ENCODE measurements at regions not wholly inside any gene's neighbourhood (a gene's known extent, or its start where the extent isn't known, plus 50 kb on each side); places are given as distances from the start of the nearest gene placed in this dataset.

GRCh38 chr4:166386491-166387360, 513.7 kb downstream of the TLL1 start:
- DNase-seq: no peak

GRCh38 chr4:166391501-166391900, 518.5 kb downstream of the TLL1 start:
- DNase-seq: no peak

GRCh38 chr4:166399021-166399420, 526.0 kb downstream of the TLL1 start:
- no peak for DNase-seq

- DNase-seq: no peak
These were observed 527.3 kb downstream of the TLL1 start for GRCh38 chr4:166400270-166400894.

DNA sequence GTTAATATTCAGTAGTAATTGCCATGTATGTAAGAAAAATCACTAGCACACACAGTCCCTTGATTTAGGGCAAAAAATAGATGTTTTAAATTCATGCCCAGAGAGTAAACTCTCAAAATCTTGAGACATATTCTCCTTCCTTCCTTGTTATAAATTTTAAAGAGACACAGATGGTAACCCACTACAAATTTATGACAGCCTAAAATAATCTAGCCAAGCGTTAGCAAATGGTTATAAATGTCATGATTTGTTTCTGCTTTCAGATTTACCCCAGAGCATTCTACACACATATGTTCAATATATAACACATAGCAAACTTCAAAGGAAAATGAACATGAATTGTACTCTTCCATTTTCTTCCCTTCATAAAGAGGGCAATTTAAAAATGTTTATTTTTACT, 540.3 kb downstream of the TLL1 start:
- DNase-seq: no peak

DNA sequence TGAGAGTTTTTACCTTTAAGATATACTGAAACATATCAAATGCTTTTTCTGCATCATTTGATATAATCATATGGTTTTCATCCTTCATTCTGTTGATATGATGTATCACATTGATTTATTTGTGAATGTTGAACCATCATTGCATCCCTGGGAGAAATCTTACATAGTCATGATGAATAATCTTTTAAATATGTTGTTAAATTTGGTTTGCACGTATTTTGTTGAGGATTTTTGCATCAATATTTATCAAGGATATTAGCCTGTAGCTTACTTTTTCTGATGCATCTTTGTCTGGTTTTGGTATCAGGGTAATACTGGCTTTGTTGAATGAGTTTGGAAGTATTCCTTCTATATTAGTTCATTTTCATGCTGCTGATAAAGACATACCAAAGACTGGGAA, 541.4 kb downstream of the TLL1 start:
- DNase-seq: no peak

DNA sequence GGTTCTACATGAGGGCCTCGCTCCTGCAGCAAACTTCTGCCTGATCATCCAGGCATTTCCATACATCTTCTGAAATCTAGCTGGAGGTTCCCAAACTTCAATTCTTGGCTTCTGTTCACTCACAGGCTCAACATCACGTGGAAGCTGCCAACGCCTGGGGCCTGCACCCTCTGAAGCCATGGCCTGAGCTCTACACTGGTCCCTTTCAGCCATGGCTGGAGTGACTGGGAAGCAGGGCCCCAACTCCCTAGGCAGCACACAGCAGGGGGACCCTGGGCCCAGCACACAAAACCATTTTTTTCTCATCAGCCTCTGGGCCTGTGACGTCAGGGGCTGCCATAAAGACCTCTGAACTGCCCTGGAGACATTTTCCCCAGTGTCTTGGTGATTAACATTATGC, 542.7 kb downstream of the TLL1 start:
- no peak for DNase-seq

GRCh38 chr4:166421556-166422156, 548.6 kb downstream of the TLL1 start:
- no peak for DNase-seq

GRCh38 chr4:166422475-166422874, 549.4 kb downstream of the TLL1 start:
- DNase-seq: no peak

DNA sequence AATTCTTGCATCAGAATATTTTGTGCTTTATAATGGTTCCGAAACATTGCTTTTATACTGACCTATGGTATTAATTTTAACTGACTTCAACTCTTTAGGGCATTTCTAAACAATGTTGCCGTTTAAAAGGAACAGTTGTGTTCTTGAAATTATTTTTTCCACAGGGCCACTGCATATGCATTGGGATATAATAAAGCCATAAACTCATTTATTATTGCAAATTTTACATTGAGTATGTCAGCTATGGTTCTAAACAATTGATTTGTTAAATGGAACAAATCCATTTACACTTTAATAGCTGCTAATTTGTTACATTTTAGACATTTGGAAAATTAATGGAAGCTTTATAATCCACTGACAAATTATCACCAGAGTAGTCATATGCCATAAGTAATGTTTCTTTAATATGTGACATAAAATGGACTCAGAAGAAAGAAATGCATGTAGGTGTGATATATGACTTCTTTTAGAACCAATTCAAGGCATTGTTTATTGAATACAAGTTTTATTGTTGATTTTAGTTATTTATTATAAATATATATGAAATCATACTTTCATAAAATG, 553.3 kb downstream of the TLL1 start:
- no peak for DNase-seq

DNA sequence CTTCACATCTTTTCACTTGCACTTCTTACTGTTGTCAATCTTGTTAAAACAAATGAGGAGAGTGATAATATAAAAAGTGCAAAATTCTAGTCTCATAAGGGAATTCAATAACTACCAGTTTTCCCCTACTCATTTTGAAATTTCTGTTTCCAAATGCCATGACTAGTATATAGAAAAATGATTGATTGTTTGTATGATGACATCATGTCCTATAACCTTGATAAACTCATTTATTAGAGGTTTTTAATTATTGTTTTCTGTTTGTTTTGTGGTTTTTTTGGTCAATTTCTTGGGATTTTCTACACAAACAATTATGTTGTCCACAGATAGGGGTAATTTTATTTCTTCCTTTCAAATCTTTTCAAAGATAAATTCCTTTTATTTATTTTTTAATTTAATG, 559.1 kb downstream of the TLL1 start:
- DNase-seq: no peak

DNA sequence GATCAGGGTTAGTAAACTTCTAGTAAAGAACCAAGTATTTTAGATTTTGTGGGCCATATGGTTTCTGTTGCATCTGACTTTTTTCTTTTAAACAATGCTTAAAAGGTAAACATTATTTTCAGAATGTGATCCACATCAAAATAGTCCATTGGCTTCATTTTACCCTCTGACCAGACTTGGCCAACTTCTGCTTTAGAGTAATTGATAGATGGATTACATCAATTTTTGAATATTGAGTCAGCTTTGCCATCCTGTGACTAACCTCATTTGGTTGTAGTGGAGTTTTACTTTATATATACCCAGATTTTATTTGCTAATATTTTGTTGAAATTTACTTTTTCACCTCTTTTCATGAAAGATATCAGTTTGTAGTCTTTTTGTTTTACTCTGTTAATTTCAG, 559.8 kb downstream of the TLL1 start:
- DNase-seq: no peak

DNA sequence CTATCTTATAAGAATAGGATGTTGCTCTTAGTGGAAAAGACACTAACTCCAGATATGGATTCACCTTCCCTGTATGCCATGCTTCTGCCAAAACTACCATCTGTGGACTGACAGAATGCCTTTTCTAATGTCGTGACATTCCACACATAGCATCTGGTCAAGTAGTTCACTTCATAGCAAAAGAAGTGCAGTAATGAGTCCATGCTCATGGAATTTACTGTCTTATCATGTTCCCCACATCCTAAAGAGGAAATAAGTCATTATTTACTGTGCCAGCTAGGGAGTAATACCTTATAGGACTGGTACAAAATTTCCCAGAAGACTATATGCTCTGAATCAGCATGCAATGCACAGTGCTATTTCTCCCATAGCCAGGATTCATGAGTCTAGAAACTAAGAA, 562.4 kb downstream of the TLL1 start:
- no peak for DNase-seq

GRCh38 chr4:166458756-166459155, 585.7 kb downstream of the TLL1 start:
- DNase-seq: no peak

DNA sequence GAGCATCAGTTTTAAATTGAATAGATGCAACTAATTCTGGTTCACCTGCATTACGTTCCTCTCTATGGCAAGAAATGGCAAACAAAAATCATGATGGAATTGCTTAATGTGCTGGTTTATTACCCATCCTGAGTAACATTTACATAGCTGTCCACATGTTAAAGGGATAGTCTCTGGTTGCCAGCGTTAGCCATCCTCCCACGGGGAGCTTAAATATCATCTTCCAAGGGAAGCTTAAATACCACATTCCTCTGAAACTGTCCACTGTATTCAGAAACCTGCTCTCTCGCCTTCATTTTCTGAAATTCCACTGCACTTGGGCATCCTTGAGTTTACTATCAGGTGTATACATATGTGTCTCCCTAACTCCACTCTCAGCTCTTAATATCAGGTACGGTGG, 586.6 kb downstream of the TLL1 start:
- DNase-seq: no peak

GRCh38 chr4:166460769-166461550, 587.9 kb downstream of the TLL1 start:
- no peak for DNase-seq

DNA sequence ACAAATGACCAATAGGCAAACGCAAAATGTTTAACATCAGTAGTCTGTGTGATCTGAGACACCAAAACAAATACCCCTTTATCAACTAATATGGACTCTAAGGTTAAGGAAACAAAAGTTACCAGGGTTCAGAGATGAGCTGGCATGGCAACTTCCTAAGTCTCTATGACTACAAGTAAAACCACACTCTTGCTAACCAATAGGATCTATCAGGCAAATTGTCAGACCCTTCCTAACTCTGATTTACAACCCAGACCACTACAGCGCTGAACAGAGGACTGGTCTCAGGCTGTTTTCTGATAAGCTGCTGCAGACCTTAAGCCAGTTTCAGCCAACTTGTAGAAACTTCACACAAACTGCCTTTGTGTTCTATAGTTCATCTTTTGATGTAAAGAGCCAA, 608.0 kb downstream of the TLL1 start:
- no peak for DNase-seq

DNA sequence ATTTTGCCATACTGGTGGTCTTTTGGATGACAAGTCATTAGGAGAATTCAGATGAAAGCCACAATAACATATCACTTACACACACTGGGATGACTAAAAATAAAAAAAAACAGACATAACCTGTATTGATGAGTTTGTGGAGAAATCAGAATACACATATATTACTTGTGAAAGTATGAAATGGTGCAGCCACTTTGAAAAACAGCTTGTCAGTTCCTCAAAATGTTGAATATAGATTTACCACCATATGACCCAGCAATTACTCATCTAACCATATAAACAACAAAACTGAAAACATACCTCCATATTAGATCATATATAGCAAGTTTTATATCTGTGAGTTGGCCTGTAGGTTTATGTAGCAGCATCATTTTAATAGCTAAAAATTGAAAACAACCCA, 608.7 kb downstream of the TLL1 start:
- no peak for DNase-seq

DNA sequence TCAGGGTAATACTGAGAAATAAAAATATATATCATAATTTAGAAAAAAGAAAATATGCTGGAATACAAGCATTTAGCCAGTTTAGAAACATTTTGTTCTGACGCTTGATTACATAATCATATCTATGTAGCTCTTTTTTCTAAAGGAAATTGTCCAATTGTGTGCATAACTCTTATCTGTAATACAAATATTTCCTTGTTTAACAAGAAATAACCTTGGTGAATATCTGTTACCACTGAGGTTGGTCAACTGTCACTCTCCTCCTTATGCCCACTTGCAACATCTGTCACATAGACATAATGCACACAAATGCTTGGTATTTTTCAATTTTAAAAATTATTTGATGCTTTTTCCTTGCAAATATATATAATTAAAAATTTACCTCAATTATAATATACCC, 609.7 kb downstream of the TLL1 start:
- DNase-seq: no peak

GRCh38 chr4:166491635-166492034, 618.6 kb downstream of the TLL1 start:
- no peak for DNase-seq

DNA sequence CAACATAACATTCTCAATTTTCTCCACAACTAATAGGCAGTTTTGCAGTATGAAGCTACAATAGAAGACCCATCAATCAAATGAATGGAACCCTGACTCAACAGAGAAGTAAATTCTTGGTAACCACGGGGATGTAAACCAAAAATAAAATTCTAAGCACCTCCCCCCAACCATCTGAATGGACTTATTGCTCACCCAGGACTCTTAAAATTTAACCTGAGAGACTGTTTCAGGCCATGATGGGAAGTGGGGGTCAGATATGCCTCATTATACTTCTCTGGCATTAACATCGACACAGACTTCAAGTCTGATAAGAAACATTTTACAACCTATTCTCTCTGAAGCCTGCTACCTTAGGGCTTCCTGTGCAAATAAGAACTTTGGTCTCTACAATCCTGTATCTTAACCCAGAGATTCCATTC, 620.9 kb downstream of the TLL1 start:
- DNase-seq: no peak

DNA sequence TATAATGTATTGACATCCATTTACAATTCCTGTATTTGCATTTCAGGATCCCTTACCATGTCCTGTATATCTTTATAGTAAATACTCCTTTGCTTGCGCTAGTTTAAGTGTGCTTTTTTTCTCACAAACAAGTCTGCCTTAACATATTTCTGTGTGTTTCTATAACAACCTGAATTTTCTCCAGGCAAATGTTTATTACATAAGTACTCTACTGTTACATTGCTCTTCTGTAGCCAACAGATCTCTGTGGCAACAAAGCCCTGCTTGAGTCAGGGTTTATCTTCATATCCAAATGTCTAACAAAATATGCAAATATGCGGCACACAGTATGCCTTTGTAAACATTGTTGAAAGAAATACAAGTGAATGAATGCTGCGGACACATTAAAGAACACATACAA, 625.5 kb downstream of the TLL1 start:
- DNase-seq: no peak

GRCh38 chr4:166499820-166500219, 626.8 kb downstream of the TLL1 start:
- no peak for DNase-seq

Data from NCI-H2029 (cell line).